ENCODE measurements at regions not wholly inside any gene's neighbourhood (a gene's known extent, or its start where the extent isn't known, plus 50 kb on each side); places are given as distances from the start of the nearest gene placed in this dataset.

DNA sequence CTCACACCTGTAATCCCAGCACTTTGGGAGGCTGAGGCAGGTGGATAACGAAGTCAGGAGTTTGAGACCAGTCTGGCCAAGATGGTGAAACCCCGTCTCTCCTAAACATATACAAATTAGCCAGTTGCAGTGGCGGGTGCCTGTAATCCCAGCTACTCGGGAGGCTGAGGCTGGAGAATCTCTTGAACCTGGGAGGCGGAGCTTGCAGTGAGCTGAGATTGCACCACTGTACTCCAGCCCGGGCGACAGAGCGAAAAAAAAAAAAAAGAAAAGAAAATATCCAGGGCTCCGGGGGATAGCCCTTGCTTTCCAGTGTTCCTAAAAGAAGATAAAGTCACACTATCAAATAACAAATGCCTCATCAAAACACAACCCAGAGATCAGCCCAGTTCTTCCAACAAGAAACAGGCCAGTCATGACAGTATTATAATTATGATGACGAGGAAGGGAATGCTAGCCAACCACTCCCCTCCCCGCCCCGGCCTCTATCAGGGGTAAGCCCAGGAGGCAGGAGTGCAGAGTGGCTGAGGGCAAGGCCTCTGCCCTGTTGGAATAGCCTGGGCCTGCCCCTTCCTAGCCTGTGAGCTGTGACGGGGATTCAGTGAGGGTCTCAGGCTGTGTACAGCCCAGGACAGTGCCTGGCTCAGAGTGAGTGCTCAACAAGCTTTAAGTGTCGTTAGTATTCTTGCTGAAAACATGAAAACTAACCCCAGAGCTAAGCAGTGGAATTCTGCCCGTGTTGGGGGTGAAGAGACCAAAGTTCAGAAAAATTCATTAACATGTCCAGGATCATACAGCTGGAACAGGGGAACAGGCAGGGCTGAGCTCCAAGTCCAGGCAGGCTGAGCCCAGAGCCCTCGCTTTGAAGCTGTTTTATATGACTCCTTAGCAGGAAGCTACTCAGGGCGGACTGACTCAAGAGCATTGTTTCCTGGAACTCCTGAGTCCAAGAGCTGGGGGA is 54.3 kb downstream of the FAM241B start:
- no peak for DNase-seq

DNA sequence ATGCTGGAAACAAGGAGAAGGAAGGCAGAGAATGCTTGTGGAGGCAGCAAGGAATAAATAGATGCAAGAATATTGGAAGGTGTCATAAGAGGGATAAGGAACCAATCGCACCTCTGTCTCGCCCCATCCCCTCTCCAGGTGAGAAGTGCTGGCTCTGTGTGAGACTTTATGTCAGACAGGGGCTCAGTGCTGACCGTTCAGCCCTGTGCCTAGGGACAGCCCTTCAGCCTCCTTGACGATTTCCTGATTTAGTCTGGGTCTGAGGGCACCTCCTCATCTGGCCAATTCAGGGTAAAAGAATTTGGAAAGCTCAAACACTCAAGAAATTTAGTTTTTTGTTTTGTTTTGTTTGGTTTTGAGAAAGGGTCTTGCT is 54.9 kb downstream of the FAM241B start:
- no peak for DNase-seq

DNA sequence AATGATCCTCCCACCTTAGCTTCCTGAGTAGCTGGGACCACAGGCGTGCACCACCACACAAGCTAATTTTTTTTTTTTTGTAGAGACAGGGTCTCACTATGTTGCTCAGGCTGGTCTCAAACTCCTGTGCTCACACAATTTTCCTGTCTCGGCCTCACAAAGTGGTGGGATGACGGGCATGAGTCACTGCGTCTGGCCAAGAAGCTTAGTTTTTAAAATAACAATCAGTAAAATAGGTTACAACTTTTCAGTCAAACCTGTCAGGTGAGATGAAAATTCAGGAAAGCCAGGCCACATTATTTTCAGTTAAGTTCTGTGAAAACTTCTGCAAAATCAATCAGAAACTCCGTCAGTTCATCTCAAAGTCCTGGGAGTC is 55.4 kb downstream of the FAM241B start:
- DNase-seq = no peak

DNA sequence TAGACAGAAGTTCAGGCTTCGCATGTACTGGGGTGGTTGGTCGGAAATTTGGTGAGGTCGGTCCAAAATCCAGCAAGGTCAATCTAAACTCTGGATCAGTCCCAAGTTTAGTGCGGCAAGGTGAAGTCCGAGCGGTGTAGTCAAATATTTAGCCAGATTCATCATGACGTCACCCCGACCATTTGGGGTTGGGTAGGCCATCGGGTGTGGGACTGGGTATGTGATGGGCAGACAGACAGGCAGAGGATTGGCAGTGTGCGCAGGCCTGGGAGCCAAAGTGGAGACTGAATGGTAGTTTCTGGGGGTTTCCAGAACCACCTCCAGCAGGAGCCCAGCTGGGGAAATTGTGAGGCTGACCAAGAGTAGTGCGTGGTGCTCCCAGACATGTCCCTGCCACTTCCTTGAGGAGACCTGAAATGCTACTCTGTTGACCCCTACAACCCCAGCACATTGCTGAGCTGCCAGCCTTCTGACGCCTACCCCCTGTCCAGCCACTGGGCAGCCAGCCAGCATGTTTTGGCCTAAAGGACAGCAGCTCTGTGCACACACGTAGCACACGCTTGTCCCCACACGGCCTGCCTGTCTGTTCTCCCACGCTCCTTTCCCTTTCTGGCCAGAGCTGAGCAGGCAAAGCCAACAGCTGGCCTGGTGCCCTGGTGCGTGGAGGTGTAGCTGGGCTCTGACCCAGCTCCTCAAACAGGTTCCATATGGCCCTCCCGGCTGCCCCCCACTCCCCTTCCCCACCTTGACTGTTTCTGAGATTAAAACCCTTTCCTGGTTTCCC is 55.9 kb downstream of the FAM241B start:
- no peak for DNase-seq

DNA sequence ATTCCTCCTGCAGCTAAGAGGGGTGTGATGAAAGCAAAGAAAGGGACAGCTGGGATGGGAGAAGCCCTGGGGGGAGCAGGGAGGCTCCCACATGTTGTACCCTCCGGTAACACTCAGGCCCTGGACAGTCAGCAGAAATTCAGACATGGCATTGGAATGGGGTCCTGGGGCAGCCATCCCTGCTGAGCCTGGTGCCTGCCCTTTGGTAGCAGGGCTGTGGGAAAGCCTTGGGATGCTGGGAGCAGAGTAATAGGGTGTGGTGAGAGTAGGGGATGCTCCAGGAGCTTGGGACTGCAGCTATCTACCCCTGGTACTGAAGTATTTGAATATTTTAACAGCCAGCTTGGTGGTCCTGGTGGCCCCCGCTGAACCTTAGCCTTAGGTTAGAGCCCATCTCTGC is 56.8 kb downstream of the FAM241B start:
- no peak for DNase-seq

DNA sequence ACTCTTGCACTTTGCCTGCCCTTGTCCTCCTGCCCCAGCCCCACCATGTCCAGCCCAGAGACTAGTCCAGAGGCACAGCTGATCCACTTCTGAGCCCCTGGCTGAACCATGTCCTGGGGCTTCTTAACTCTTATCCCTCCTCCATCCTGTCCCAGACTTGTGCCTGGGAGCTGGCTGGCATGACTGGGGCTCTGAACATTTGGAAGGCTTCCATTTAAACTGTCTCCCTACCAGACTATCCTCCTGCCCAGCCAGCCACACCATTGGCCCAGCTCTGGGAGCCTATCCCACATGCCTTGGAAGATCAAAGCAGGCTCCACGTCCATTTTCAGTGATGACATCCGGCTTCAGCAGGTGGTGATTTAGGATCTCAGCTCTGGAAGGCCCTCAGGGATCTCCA is 57.4 kb downstream of the FAM241B start:
- no peak for DNase-seq

DNA sequence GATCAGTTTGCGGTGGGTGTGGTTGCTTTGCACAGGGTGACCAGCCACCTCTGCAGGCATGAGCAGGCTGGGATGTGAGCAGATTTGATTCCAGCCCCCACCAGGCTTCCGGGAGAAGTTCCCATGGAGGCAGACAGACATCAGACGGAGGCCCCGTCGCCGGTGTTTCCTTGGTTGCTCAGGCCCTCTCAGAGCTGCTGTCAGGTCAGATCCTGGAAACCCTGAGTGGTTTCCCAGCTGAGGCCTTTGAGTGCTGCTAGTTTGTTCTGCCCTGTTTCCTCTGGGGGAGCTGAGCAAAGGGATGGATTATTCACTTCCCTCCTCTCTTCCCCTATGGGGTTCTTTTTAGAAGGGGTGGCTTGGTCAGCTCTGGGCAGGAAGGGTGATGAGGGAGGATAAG is 62.2 kb downstream of the FAM241B start:
- no peak for DNase-seq

DNA sequence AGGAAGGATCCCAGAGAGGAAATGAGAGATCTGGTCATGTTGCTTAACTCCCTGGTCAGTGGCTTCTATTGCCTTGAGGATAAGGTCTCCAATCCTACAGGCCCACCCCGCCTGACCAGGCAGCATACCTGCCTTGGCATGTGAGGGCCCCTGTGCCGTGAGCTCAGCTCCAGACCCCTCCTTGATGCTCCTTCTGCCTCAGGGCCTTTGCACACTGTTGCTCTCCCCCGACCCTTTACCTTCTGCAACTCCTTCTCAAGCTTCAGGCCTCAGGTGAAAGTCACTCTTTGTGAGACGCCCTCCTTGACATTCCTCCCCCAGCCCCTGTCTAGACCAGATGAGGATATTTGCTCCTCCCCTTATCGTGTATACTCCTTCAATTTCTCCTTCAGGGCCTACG is 62.8 kb downstream of the FAM241B start:
- DNase-seq = no peak

DNA sequence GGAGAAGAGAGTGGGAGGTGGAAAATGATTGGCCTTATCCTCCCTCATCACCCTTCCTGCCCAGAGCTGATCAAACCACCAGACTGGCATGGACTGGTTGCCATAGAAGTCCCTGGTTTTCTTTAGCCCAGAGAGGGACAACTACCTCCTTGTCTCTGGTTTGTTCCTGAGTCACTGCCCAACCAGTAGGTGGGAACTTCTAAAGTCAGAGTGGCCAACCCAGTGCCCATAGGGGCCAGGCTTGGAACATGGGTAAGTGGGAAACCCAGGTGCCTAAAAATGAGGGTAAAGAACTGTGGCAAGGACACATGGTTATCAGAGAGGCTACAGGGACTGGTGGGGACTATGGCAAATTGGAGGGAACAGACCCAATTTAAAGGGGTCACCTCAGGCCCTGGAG is 63.8 kb downstream of the FAM241B start:
- no peak for DNase-seq

DNA sequence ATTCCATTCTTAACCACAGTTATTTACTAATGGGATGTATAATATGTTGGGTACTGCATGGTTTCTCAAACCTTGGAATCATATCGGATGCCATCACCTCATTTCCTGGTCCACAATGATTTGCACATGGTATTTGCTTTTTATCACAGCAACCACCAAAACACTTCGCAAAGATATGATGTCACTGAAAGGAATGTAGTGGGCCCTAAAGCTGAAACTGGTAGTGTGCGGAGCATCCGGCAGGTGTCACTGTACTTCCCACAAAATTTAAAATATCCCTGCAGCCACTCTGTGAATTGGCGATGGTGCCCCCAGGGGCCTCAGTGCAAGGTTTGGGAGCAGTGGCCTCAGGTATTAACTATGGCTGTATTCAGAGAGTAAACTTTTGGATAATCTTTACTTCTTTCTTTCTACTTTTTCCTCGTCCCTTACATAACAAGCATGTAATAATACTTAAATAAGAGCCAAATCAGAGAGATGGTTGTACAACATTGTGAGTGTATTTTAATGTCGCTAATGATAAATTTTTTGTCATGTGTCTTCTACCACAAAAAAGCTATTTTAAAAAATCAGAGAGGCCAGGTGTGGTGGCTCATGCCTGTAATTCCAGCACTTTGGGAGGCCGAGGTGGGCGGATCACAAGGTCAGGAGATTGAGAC is 66.2 kb downstream of the FAM241B start:
- peak in 1 of 5 experiments; percentile 30 for DNase-seq

DNA sequence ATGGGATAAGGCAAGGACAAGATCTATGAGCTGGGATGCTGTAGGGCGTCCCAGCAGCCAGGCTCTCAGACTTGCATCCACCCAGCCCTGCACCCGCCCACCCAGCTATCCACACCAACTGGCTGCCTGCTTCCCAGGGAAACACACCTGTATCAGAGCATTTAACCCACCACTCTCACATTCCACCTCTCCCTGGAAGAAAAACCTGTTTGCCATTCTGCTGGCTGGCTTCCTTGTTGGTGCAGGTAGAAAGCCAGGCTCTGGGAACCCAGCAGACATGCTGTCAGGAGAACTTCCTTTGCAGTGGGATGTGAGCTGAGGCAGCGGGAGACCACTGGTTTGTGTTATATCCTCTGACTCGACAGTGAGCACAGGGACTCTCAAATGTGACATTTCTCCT is 67.0 kb downstream of the FAM241B start:
- no peak for DNase-seq

DNA sequence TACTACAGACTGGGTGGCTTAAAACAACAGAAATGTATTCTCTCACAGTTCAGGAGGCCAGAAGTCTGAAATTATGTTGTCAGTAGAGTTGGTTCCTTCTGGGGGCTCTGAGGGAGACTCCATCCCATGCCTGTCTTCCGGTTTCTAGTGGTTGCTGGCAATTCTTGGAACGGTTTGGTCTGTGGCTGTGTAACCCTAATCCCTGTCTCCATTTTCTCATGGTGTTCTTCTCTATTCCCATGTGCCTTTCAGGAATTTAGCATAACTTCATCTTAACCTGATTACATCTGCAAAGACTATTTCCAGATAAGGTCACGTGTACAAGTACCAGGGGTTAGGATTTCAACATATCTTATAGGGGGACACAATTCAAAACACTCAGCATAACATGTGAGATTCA is 73.2 kb downstream of the FAM241B start:
- DNase-seq = no peak

DNA sequence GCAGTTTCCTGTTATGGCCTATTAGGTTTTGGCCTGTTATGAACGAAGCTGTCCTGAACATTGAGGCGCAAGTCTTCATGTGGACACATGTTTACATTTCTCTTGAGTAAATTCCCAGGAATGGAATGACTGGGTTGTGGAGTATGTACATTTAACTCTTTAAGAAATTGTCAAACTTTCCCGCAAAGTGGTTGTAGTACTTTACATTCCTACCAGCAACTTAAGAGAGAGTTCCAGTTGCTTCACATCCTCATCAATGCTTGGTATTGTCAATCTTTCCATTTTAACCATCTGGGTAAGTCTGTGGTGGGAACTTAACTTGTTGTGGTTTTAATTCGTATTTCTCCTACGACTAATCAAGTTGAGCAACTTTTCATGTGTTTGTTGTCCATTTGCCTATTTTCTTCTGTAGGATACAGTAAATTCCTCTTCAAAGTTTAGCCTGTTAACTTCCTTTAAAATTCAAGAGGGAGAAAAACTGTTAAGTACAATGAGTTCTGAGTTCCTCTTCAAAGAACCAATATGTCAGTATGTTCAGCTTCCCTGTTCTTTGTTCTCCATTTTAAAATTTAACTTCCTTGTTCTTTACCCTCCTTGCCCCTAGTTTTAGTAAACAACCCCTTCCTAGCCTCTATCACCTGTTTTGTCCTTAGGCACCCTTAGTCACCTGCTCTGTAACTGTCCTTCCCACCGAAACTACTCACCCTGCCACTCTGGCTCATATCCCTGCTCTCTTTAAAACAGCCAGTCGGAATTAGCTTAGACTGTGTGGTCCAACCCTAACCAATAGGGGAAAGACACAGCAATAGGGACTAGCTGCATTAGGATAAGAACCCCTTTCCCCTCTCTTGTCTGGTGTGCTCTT is 74.0 kb downstream of the FAM241B start:
- DNase-seq = no peak

DNA sequence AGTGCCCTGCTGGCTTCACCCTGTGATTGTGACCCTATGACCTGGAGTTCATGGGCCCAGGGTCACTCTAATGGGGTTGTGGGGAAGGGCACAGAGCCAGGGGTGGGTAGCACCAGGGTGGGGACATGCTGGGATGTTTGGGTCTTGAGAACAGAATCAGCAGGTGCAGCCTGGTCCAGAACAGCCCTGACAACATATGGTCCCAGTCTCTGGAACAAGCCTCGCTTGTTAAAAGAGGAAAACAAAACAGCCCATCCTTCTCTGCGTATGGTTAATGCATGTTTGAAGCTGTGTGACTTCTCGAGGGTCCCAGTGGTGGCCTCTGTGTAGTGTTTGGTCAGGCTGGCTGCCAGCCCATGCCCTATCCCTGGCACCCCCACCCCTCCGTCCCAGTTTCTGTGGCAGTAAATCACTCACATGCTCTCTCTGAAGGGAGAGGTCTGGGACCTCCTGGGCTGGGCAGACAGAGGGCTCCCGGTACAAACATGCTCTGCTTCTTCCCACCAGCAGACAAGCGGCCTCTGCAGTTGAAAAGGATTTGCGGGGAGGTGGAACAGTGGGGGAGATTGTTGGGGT is 79.4 kb downstream of the FAM241B start:
- DNase-seq = no peak

DNA sequence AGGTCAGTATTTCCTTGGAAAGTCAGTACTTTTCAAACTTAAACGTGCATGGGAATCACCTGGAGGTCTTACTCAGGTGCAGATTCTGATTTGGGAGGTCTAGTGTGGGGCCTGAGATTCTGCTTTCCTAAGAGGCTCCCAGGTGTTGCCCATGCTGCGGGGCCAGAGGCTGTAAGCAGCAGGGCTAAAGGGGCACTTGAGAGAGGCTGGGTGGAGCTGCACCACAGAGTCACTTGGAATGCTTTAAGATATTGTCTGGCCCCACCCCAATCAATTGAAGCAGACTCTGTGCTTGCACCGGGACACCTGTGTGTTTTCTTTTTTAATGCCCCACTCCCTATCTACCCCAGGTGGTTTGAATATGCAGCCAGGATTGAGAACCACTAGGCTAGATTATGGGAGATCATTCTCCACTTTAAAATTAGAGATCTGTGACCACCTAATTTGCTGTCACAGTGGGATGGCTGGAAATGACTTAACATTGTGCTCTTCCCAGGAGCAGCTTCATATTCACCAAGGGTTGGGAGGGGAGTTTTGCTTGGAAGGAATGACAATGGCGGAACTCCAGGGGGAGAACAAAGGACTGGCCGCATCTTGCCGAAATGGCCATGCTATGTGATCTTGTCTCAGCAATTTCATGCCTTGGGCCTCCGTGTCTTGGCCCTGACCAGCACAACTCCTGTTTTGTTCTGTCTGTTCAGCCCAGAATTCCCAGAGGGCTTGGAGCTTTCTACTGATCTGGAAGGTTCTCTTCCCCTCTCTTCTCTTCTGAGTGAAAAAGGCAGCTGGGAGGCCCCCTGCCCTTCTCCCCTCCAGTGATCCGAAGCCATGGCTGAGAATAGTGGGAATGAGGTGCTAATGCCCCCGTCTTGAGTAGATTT is 80.2 kb downstream of the FAM241B start:
- DNase-seq = no peak

DNA sequence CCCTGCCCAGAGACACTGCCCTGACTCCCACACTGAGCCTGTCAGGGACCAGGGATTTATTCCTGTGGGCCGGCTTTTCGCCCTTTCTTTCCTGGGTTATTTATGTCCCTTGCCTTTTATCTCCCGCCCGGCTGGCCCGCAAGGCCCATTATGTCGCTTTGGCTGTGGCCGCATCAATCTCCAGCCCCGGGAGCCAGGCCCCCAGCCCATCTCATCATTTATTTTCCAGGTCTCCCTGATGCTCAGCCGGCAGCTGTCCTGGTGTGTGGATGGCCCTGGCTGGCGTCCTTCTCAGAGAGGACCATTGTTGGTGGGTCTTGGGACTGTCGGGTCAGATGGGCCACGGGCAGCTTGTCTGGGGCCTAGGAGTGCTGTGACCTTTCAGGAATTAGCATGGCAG is 82.3 kb downstream of the FAM241B start:
- no peak for DNase-seq

DNA sequence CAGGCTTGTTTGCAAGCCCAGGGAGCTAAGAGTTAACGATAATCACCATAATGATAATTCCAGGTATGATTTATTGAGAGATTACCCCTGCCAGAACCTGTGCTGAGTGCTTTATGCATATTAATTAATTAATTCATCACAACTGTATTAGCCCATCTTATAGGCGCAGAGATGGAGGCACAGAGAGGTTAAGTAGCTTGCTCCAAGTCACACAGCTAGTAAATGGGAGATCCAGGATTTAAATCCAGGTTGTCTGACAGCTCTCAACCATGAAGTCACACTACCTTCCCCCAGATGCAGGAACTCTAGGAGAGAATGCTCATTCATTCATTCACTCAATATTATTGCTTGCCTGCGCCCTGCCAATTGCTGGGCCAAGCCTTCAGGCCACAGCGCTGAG is 84.5 kb downstream of the FAM241B start:
- no peak for DNase-seq

DNA sequence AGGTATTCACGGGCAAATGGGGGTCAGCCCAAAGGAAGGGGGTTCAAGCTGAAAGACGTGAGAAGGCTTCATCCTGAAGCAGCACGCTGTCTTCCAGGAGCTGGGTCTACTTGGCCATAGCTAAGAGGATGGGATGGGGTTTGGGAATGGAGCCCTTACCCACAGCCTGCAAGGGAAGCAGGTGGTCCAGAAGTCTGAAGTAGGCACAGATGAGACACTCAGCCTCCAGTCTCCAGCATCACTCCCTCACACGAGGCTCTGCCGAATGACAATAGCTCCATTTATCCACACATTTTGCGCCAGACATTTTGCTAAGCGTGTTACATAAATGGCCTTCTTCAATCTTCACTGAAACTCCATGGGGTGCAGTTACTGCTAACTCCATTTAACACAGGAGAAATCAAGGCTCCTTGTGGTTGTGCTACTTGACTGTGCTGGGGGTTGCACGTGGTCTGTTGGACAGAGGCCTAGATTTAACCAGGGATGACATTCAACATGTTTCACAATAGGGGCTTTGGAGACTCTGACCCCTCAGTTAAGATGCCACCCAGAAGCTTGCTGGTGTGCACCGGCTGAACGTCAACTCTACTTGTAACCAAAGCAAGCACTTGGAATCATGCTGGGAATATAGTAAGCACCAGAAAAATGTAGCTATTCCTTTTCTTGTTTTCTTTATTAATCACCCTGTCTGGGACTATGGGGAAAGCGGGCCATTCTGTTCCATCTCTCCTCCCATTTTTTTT is 85.3 kb downstream of the FAM241B start:
- DNase-seq = no peak

DNA sequence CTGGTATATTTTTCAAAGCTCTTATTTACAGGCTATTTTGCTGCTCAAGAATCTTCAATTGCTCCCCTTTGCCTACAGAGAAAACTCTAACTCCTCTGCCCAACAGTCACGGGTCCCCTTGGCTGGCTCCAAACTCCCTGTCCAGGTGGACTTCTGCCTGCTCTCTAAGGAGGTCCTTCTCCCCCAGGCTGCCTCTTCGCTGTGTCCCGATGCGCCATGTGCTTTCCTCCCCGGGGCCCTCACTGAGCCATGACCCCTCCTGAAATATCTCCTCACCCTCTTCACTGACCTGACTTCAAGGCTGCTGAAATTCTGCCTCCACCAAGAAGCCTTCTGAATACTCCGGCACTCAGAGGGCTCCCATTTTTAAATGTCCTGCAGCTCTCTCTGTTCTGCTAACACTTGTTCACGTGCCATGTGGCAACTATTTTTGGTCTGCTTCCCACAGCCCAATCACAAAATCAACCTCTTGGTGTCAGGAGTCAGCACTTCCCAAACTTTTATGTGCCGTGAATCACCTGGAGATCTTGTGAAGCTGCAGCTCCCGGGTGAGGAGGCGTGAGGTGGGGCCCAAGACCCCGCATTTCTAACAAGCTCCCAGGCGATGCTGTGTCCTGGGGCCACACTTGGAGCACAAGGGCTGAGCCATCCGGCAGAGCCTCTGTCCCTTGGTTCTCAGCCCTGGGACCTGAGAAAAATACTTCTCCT is 85.7 kb upstream of the COL13A1 start:
- no peak for DNase-seq
